HG03571 (cell line): ENCODE measurements at regions not wholly inside any gene's neighbourhood (a gene's known extent, or its start where the extent isn't known, plus 50 kb on each side); places are given as distances from the start of the nearest gene placed in this dataset.

Source experiments
- ATAC-seq: cut with Tn5 transposase; IDR thresholded peaks from one replicate; pipeline ENCODE4 v1.9.1; 2021; ENCODE audit not compliant: unreplicated experiment

DNA sequence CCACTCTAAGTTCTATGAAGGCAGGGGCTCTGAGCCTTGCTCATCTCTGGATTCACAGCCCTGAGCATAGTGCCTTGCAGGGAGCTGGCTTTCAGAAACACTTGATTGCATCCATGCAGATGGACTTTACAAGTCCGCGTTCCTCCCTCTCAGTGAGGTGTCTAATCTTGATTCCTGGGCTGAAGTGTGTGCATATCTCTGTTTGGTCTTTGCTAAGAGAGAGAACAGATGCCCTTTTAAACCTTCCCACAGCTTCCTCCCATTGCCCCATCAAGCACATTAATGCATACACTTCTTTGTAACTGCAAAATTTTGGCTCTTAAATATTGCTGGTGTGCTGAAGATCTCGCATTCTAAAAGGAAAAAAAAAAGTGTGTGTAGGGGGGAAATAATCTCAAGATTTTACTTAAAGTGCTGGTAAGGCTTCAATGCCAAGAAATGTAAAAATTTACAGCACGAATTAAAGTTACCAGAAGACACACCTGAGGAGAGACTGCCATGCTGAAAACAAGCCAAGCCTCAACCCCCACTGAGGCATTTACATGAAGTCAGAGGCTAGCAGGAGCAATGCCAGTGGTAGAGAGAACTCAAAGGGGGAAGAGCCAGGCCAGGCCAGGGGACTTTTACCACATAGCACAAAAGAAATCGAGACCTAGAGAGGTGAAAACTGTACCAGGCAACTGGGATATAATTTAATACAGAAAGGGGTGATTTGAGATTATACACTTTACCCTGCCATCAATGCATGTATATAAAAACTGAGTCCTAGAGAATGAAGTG, 492.1 kb downstream of the SOX6 start:
- ATAC-seq: no peak

GRCh38 chr11:15865212-15865987, 490.9 kb downstream of the SOX6 start:
- ATAC-seq: no peak

GRCh38 chr11:15867871-15868270, 488.5 kb downstream of the SOX6 start:
- no peak for ATAC-seq

- ATAC-seq: no peak
Observed at GRCh38 chr11:15870911-15871310, 485.4 kb downstream of the SOX6 start.

DNA sequence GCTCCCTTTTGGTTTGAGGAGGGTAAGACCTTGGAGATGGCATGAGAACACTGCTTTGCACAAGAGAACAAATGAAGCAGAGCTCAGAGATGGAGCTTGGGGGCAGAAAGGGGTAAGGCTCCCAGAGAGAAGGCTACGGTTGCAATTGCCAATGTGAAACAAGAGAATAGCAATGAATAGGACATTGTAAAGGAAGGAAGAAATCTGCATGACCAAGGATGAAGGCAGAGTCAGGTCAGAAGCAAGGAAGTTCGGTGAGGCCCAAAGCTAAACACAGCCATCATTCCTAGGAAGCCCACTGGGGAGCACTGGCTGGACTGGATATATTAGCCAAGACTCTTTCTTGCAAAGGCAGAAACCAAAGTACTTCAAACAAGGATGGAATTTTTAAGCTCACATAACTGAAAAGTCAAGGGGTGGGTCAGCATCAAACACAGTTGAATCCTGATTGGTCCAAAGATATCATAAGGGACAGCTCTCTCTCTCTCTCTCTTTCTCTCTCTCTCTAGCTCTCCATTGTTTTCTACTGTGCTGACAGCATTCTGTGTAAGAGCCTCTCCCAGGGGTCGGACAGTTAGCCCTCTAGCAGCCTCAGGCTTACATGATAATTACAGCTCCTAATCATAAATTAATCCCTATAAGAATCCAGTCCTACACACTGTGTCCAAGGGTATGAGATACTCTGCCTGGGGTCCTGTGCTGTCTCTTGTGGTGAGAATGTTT, 484.3 kb downstream of the SOX6 start:
- no peak for ATAC-seq

DNA sequence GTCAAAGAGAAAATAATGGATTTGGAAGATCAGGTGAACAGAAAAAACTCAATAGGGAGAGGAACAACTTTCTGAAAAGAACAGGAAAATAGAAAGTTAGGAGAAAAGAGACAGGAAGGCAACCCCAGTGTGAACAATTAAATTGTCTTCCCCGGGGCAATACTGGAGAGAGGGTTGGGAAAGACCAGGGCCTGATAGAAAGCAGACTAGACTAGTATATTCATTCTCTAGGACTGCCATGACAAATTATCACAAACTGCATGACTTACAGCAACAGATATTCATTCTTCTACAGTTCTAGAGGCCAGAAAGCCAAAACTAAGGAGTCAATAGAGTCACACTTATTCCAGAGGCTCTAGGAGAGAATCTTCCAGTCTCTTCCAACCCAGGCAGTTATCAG, 482.8 kb downstream of the SOX6 start:
- no peak for ATAC-seq

DNA sequence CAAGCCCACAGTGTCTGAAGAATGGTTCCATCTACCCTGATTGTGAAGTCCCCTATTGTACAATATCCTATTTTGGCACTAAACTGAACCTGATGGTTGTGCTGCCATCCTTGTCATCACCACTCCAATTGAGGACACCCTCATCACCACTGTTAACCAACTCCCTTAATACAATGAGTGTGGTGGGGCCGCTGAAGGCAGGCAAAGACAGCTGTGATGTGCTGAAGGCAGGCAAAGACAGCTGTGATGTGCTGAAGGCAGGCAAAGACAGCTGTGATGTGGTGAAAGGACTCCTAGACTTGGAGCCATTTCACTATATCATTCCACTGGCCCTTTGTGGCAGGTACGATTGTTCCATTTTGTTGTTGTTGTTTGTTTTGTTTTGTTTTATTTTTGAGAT, 481.6 kb downstream of the SOX6 start:
- ATAC-seq: no peak

DNA sequence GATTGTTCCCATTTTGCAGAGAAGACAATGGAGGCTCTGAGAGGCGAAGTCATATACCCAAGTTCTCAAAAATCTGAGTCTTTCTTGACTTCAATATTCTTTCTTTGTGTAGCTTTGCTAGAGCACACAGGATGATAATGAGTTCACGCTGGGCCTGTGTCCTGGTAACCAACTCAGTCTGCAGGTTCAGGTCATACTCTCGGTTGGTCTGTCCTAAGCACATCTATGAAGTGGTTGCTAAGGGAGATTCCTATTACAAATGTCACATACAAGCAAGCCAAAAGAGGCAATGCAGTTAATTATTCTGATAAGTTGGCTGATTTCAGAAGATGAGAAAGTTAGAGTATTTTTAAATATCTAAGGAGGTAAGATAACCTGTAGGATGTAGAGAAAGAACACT, 481.0 kb downstream of the SOX6 start:
- no peak for ATAC-seq

DNA sequence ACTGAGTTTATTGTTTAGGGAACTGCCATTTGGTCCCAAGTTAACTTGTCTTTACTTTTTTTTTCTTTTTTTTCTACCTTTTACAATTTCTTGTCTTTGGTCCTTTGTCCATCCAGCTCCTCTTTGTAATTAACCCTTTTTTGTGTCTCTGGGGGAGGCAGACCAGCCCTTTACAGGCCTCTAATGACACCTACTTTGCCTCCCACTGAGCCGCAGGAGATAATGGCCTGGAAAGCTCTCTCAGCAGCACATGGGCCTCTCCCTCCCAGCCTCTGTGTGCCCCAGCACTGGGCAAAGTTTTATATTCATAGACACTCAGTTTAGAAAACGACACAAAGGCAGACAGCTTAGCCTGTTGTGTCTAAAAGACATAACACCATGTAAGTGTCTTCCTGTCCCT, 480.4 kb downstream of the SOX6 start:
- no peak for ATAC-seq

GRCh38 chr11:15878756-15879155, 477.6 kb downstream of the SOX6 start:
- ATAC-seq: no peak

GRCh38 chr11:15880291-15880690, 476.1 kb downstream of the SOX6 start:
- no peak for ATAC-seq

- ATAC-seq: no peak
Observed at GRCh38 chr11:15882876-15883454, 473.4 kb downstream of the SOX6 start.

DNA sequence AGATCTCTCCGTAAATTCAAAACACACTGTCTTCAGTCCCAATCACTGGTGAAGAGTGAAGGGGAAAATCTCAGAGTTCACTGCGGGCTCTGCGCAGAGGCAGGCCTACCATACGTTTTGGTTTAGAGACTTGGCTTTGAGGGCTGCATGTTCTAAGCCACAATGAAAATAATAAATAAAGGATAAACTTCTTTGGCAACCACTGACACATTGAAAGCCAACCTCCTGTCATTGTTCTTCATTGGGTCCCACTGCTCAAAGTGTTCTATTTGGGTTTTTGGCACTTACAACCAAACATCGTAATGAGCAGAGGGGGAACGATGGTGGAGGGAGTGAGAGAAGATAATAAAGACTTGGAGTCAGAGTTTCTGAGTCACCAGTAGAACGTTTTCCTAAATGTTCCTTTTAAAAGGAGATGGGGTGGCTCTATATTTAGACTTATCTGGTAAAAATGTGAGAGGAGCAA, 472.9 kb downstream of the SOX6 start:
- ATAC-seq: no peak

DNA sequence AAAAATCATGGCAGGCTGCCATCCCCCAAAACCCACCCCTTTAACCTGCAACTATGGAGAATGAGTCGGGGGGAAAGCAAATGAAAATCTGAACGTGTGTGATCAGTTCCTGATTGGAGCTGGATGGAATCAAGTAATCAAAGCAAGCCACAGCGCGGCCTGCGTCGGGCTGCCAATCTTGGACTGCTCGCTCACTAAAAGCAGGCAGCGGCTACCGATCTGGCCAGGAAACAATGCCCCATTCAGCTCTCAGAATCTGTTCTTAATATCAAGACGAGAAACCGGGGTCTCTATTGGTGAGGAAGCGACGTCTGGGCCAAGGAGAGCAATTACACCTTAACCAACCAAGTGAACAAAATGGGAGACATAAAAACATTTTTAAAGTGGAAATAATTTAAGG, 472.2 kb downstream of the SOX6 start:
- ATAC-seq: no peak

GRCh38 chr11:15884777-15885540, 471.4 kb downstream of the SOX6 start:
- ATAC-seq: no peak

DNA sequence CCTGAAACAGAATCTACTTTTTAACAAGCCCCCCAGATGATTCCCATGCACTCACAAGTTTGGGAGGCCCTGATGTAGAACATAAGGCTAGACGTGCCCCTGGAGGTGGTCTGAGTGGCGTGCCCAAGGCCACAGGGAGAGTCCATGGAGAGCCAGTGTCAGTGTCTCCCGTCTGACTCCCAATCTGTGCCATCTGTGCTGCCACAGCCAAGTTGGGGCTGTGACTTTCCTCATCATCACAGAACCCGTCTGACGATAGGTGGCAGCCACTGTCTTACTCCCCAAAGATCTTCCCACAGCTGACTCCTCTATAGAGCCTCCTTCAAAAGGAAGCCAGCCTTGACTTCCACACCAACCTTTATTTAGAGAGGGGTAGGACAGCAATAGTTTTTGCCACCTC, 470.5 kb downstream of the SOX6 start:
- ATAC-seq: no peak

- no peak for ATAC-seq
Observed at GRCh38 chr11:15886299-15886698, 470.0 kb downstream of the SOX6 start.

GRCh38 chr11:15886866-15887265, 469.5 kb downstream of the SOX6 start:
- no peak for ATAC-seq

DNA sequence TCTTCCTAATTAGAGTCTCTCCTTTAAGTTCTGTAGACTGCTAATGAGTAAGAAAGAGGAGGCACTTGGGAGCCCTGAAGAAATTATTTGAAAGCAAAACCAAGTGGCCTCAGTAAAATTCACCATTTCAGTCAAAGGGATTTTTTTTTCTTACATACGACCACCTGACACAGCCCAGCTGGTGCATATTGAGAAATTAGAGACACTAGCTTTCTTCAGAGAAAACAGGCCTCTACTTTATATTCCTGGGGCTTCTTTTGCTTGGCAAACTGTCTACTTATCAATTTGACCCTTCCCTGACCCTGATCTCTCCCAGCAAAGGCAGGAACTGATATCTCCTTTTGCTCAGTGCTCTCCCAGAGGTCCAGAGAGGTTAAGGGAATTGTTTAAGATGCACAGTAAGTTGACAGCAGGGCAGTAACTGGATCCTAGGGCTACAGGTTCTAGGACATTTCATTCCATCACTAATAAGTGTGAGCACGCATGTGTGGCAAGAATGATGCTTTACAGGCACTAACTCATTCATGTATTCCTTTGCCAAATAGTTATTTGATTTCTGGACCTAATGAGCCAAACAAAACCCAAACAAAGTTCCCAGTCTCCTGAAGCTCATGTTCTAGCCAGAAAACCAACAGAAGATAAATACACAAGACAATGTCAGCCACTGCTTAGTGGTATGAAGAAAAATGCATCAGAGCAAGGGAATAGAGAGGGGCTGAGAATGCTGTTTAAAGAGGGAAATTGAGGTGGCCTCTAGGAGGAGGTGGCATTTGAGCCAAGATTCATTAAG, 467.6 kb downstream of the SOX6 start:
- ATAC-seq: no peak
